Liver (tissue), 7 donors: ENCODE measurements at regions not wholly inside any gene's neighbourhood (a gene's known extent, or its start where the extent isn't known, plus 50 kb on each side); places are given as distances from the start of the nearest gene placed in this dataset.

Source experiments
- DNase-seq: peaks from one replicate; pipeline ENCODE4 v3.0.0-alpha.2; 2017; ENCODE audit warnings: low spot score
- H3K27ac ChIP-seq, 2 donors: one replicate each; pipeline ENCODE4 v1.7.0; 2013; ENCODE audit warnings: inconsistent platforms in 2 of 2, low read length in 2 of 2, control low read depth in 1 of 2, low read depth in 1 of 2, mild to moderate bottlenecking in 1 of 2
- H3K27me3 ChIP-seq, 4 donors: one replicate each; pipeline versions ENCODE4 v1.6.1 to v1.7.0; 2013; ENCODE audit warnings: low read length in 3 of 4, inconsistent platforms in 1 of 4, mild to moderate bottlenecking in 1 of 4, moderate library complexity in 1 of 4; ENCODE audit not compliant: control insufficient read depth in 4 of 4, insufficient read depth in 4 of 4
- H3K36me3 ChIP-seq, 4 donors: one replicate each; pipeline versions ENCODE4 v1.6.1 to v1.7.0; 2013; ENCODE audit warnings: low read length in 3 of 4, mild to moderate bottlenecking in 3 of 4, low read depth in 1 of 4, moderate library complexity in 1 of 4; ENCODE audit not compliant: control insufficient read depth in 4 of 4, insufficient read depth in 3 of 4
- H3K4me1 ChIP-seq, 4 donors: one replicate each; pipeline versions ENCODE4 v1.6.1 to v1.7.0; 2013; ENCODE audit warnings: low read length in 3 of 4, mild to moderate bottlenecking in 3 of 4, moderate library complexity in 1 of 4; ENCODE audit not compliant: control insufficient read depth in 4 of 4, insufficient read depth in 4 of 4
- H3K4me3 ChIP-seq, 3 donors: one replicate each; pipeline versions ENCODE4 v1.6.1 to v1.7.0; 2013; ENCODE audit warnings: low read length in 3 of 3, control low read depth in 1 of 3, low read depth in 1 of 3, mild to moderate bottlenecking in 1 of 3
- H3K9ac ChIP-seq, 2 donors: one replicate each; pipeline ENCODE4 v1.7.0; 2013; ENCODE audit warnings: low read length in 2 of 2, mild to moderate bottlenecking in 2 of 2, moderate library complexity in 2 of 2, control low read depth in 1 of 2, low read depth in 1 of 2
- H3K9me3 ChIP-seq, 4 donors: one replicate each; pipeline versions ENCODE4 v1.6.1 to v1.7.0; 2013; ENCODE audit warnings: low read length in 3 of 4; ENCODE audit not compliant: control insufficient read depth in 4 of 4
- ATF3 ChIP-seq: IDR thresholded peaks from 2 replicates; pipeline ENCODE4 v1.6.1; 2016; ENCODE audit warnings: antibody characterized with exemption
- FOXA1 ChIP-seq: IDR thresholded peaks from 2 replicates; pipeline ENCODE4 v1.6.1; 2016; ENCODE audit warnings: antibody characterized with exemption
- FOXA2 ChIP-seq: IDR thresholded peaks from 2 replicates; pipeline ENCODE4 v1.6.1; 2016; ENCODE audit warnings: antibody characterized with exemption
- GABPA ChIP-seq, 2 donors: IDR thresholded peaks in 1 of 2; conservative IDR thresholded peaks in 1 of 2; 2 replicates each; pipeline ENCODE4 v1.6.1; 2016; ENCODE audit warnings: antibody characterized with exemption in 2 of 2, mild to moderate bottlenecking in 1 of 2, moderate library complexity in 1 of 2
- HNF4G ChIP-seq: IDR thresholded peaks from 2 replicates; pipeline ENCODE4 v1.6.1; 2016; ENCODE audit warnings: antibody characterized with exemption
- JUND ChIP-seq, 2 donors: IDR thresholded peaks; 2 replicates each; pipeline ENCODE4 v1.6.1; 2016; ENCODE audit warnings: antibody characterized with exemption in 2 of 2
- MAX ChIP-seq: IDR thresholded peaks from 2 replicates; pipeline ENCODE4 v1.6.1; 2016; ENCODE audit warnings: antibody characterized with exemption
- NR2F2 ChIP-seq: IDR thresholded peaks from 2 replicates; pipeline ENCODE4 v1.6.1; 2016; ENCODE audit warnings: antibody characterized with exemption
- RAD21 ChIP-seq, 2 donors: IDR thresholded peaks; 2 replicates each; pipeline ENCODE4 v1.6.1; 2016; ENCODE audit warnings: antibody characterized with exemption in 2 of 2, mild to moderate bottlenecking in 2 of 2
- REST ChIP-seq: IDR thresholded peaks from 2 replicates; pipeline ENCODE4 v1.6.1; 2016; ENCODE audit warnings: antibody characterized with exemption, mild to moderate bottlenecking
- RXRA ChIP-seq, 2 donors: IDR thresholded peaks; 2 replicates each; pipeline ENCODE4 v1.6.1; 2017 to 2018; ENCODE audit warnings: antibody characterized with exemption in 2 of 2, mild to moderate bottlenecking in 1 of 2
- SP1 ChIP-seq: IDR thresholded peaks from 2 replicates; pipeline ENCODE4 v1.6.1; 2018; ENCODE audit warnings: antibody characterized with exemption, mild to moderate bottlenecking
- TAF1 ChIP-seq: conservative IDR thresholded peaks from 2 replicates; pipeline ENCODE4 v1.6.1; 2016; ENCODE audit warnings: antibody characterized with exemption, mild to moderate bottlenecking
- YY1 ChIP-seq: IDR thresholded peaks from 2 replicates; pipeline ENCODE4 v1.6.1; 2016; ENCODE audit warnings: antibody characterized with exemption, mild to moderate bottlenecking
- ZBTB33 ChIP-seq: IDR thresholded peaks from 2 replicates; pipeline ENCODE4 v1.6.1; 2016; ENCODE audit warnings: antibody characterized with exemption
- WGBS: extraction: QIAGEN DNeasy Blood & Tissue Kit; methylation state at CpG from one replicate; pipeline ENCODE4 v1.1.7; 2013; 5-methylcytosine and 5-hydroxymethylcytosine counted together
- donor health status: healthy.
- donor health status: healthy.
- donor health status: healthy.
- donor health status: healthy.

- Histone ChIP-seq H3K4me3 (no peak overlapping the region), H3K9ac (no peak overlapping the region), H3K27me3 (no peaks in the 10 kb centered on the region), H3K36me3 (no peaks in the 10 kb centered on the region), H3K27ac (no peak overlapping the region), H3K9me3 (peaks cover 0 to 2% (median under 1%) of the 10 kb centered on the region in 4 donors), H3K4me1 (no peaks in the 10 kb centered on the region)
- TF ChIP-seq RXRA (IDR thresholded peaks at IDR 0.05) = no peak
- TF ChIP-seq MAX = no peak
- TF ChIP-seq JUND (IDR thresholded peaks at IDR 0.05) = no peak
- no peak for TF ChIP-seq FOXA2
- TF ChIP-seq NR2F2 = no peak
- no peak for TF ChIP-seq ATF3
- TF ChIP-seq TAF1 = no peak
- no peak for TF ChIP-seq SP1
- no peak for TF ChIP-seq FOXA1
- no peak for TF ChIP-seq YY1
- no peak for TF ChIP-seq RAD21 (IDR thresholded peaks at IDR 0.05)
- TF ChIP-seq REST = no peak
- no peak for TF ChIP-seq GABPA (IDR thresholded peaks at IDR 0.05 in 1 of 2, conservative IDR thresholded peaks at IDR 0.05 in 1 of 2)
- TF ChIP-seq ZBTB33 = no peak
- DNase-seq = no peak
- 68% methylated on average over 7 of the region's 7 CpGs for WGBS
Measured at GRCh38 chrX:6768881-6769280, 234.0 kb upstream of the VCX3A start.

GRCh38 chrX:6761251-6761650 is 226.3 kb upstream of the VCX3A start:
- WGBS = 93% methylated on average over 1 of the region's 1 CpG
- H3K27ac ChIP-seq = no peak overlapping the region
- no peak for TF ChIP-seq FOXA2
- TF ChIP-seq HNF4G = no peak
- TF ChIP-seq MAX = no peak
- no peak for TF ChIP-seq ZBTB33
- no peak for TF ChIP-seq REST
- TF ChIP-seq RXRA (IDR thresholded peaks at IDR 0.05) = no peak
- H3K9me3 ChIP-seq = no peaks in the 10 kb centered on the region
- H3K36me3 ChIP-seq = no peaks in the 10 kb centered on the region
- no peak overlapping the region for H3K4me3 ChIP-seq
- no peak overlapping the region for H3K9ac ChIP-seq
- H3K27me3 ChIP-seq = no peaks in the 10 kb centered on the region
- no peak for DNase-seq
- no peaks in the 10 kb centered on the region for H3K4me1 ChIP-seq
